GM23338 (cell line): ENCODE measurements at regions not wholly inside any gene's neighbourhood (a gene's known extent, or its start where the extent isn't known, plus 50 kb on each side); places are given as distances from the start of the nearest gene placed in this dataset.

Experiments
- ATAC-seq: fragments of 200-7000 bp; cut with Tn5 transposase; 3 replicates; pipeline ENCODE4 v1.9.1; 2020
- DNase-seq: peaks from one replicate; pipeline ENCODE4 v3.0.0-alpha.2; 2015; ENCODE audit warnings: low spot score
- H2AFZ ChIP-seq: fragments of 200-600 bp; sonication (generic); 2 replicates; pipeline ENCODE4 v1.8.0; 2016; ENCODE audit warnings: antibody characterized with exemption, mild to moderate bottlenecking, moderate library complexity
- H3F3A ChIP-seq: fragments of 200-600 bp; sonication (generic); replicated peaks from 2 replicates; pipeline ENCODE4 v1.8.0; 2017; ENCODE audit warnings: antibody characterized with exemption, mixed run types, low read depth
- H3K27ac ChIP-seq: fragments of 200-600 bp; sonication (generic); 2 replicates; pipeline ENCODE4 v1.6.1; 2016; ENCODE audit warnings: low read depth
- H3K27me3 ChIP-seq: fragments of 200-600 bp; sonication (generic); 2 replicates; pipeline ENCODE4 v1.8.0; 2016; ENCODE audit warnings: mild to moderate bottlenecking, mixed run types, moderate library complexity; ENCODE audit not compliant: insufficient read depth
- H3K36me3 ChIP-seq: fragments of 200-600 bp; sonication (generic); 2 replicates; pipeline ENCODE4 v1.8.0; 2016; ENCODE audit warnings: mild to moderate bottlenecking; ENCODE audit not compliant: insufficient read depth
- H3K4me1 ChIP-seq: fragments of 200-600 bp; sonication (generic); 2 replicates; pipeline ENCODE4 v1.8.0; 2016; ENCODE audit warnings: mild to moderate bottlenecking, moderate library complexity; ENCODE audit not compliant: insufficient read depth
- H3K4me2 ChIP-seq: fragments of 200-600 bp; sonication (generic); 2 replicates; pipeline ENCODE4 v1.7.1; 2017; ENCODE audit warnings: mixed run types
- H3K4me3 ChIP-seq: fragments of 200-600 bp; sonication (generic); 2 replicates; pipeline ENCODE4 v1.6.1; 2016; ENCODE audit warnings: mixed run types
- H3K79me2 ChIP-seq: fragments of 200-600 bp; sonication (generic); replicated peaks from 2 replicates; pipeline ENCODE4 v1.8.0; 2017; ENCODE audit warnings: mild to moderate bottlenecking; ENCODE audit not compliant: insufficient read depth
- H3K9me2 ChIP-seq: fragments of 200-600 bp; sonication (generic); 2 replicates; pipeline ENCODE4 v1.8.0; 2017; ENCODE audit not compliant: insufficient read depth
- H4K20me1 ChIP-seq: fragments of 200-600 bp; sonication (generic); replicated peaks from 2 replicates; pipeline ENCODE4 v1.8.0; 2017; ENCODE audit warnings: mild to moderate bottlenecking; ENCODE audit not compliant: insufficient read depth
- H3K27ac Mint-ChIP-seq: 2 replicates; pipeline ENCODE4 v1.8.0; 2020; ENCODE audit warnings: inconsistent platforms, mild to moderate bottlenecking, moderate library complexity, mixed read lengths
- H3K27me3 Mint-ChIP-seq: 3 replicates; pipeline ENCODE4 v1.8.0; 2022; ENCODE audit warnings: low read depth, mild to moderate bottlenecking, moderate library complexity, mixed read lengths, inconsistent platforms; ENCODE audit not compliant: insufficient read depth, poor library complexity
- H3K36me3 Mint-ChIP-seq: 3 replicates; pipeline ENCODE4 v1.8.0; 2021; ENCODE audit warnings: low read depth, mild to moderate bottlenecking, inconsistent platforms, moderate library complexity, mixed read lengths
- H3K4me1 Mint-ChIP-seq: 3 replicates; pipeline ENCODE4 v1.8.0; 2020; ENCODE audit warnings: mild to moderate bottlenecking, inconsistent platforms, mixed read lengths
- H3K4me3 Mint-ChIP-seq: 3 replicates; pipeline ENCODE4 v1.8.0; 2021; ENCODE audit warnings: moderate library complexity, mild to moderate bottlenecking, inconsistent platforms, mixed read lengths
- H3K9me3 Mint-ChIP-seq: 3 replicates; pipeline ENCODE4 v1.8.0; 2020; ENCODE audit warnings: moderate library complexity, mild to moderate bottlenecking, inconsistent platforms, mixed read lengths
- CREB1 ChIP-seq: fragments of 250-450 bp; sonication (Bioruptor Pico); IDR thresholded peaks from 2 replicates; pipeline ENCODE4 v1.5.0; 2020; ENCODE audit warnings: low read depth, mild to moderate bottlenecking, moderate library complexity
- EZH2 ChIP-seq: fragments of 200-600 bp; sonication (generic); IDR thresholded peaks from one replicate; pipeline ENCODE4 v1.8.0; 2017; ENCODE audit warnings: antibody characterized with exemption, mild to moderate bottlenecking, low read depth; ENCODE audit not compliant: unreplicated experiment
- EZH2phosphoT487 ChIP-seq: fragments of 200-600 bp; sonication (generic); IDR thresholded peaks from one replicate; pipeline ENCODE4 v1.8.1; 2018; ENCODE audit warnings: antibody characterized with exemption; ENCODE audit not compliant: unreplicated experiment
- JUNB ChIP-seq: IDR thresholded peaks from one replicate; pipeline ENCODE4 v1.6.1; 2016; ENCODE audit warnings: antibody characterized with exemption; ENCODE audit not compliant: unreplicated experiment
- NANOG ChIP-seq: IDR thresholded peaks from 2 replicates; pipeline ENCODE4 v1.6.1; 2016; ENCODE audit warnings: antibody characterized with exemption, borderline replicate concordance
- POLR2AphosphoS5 ChIP-seq: IDR thresholded peaks from 2 replicates; pipeline ENCODE4 v1.6.1; 2016; ENCODE audit warnings: antibody characterized with exemption, low read depth
- REST ChIP-seq: IDR thresholded peaks from one replicate; pipeline ENCODE4 v1.6.1; 2018; ENCODE audit warnings: antibody characterized with exemption; ENCODE audit not compliant: unreplicated experiment
- STAT1 ChIP-seq: IDR thresholded peaks from one replicate; pipeline ENCODE4 v1.6.1; 2016; ENCODE audit warnings: antibody characterized with exemption; ENCODE audit not compliant: unreplicated experiment
- ZNF114 ChIP-seq: fragments of 250-450 bp; sonication (Bioruptor Pico); IDR thresholded peaks from 2 replicates; pipeline ENCODE4 v1.5.0; 2020; ENCODE audit warnings: mild to moderate bottlenecking, moderate library complexity
- ZNF331 ChIP-seq: fragments of 250-450 bp; sonication (Bioruptor Pico); IDR thresholded peaks from 2 replicates; pipeline ENCODE4 v1.5.0; 2020; ENCODE audit warnings: low read depth, mild to moderate bottlenecking, moderate library complexity
- ZNF462 ChIP-seq: fragments of 250-450 bp; sonication (Bioruptor Pico); IDR thresholded peaks from 2 replicates; pipeline ENCODE4 v1.5.0; 2020; ENCODE audit warnings: mild to moderate bottlenecking, moderate library complexity
- TF ChIP-seq, protein P1 (sequence below): IDR thresholded peaks from 2 replicates; pipeline ENCODE4 v1.6.1; 2016; ENCODE audit warnings: antibody characterized with exemption
- TF ChIP-seq, protein P2 (sequence below), 2 experiments: fragments of 200-600 bp in 1 of 2; sonication (generic) in 1 of 2; conservative IDR thresholded peaks; 2 replicates each; pipeline versions ENCODE4 v1.5.1 to v1.6.1; 2016 to 2017; ENCODE audit warnings: antibody characterized with exemption in 2 of 2, low read depth in 2 of 2, mild to moderate bottlenecking in 2 of 2, moderate library complexity in 1 of 2

DNA sequence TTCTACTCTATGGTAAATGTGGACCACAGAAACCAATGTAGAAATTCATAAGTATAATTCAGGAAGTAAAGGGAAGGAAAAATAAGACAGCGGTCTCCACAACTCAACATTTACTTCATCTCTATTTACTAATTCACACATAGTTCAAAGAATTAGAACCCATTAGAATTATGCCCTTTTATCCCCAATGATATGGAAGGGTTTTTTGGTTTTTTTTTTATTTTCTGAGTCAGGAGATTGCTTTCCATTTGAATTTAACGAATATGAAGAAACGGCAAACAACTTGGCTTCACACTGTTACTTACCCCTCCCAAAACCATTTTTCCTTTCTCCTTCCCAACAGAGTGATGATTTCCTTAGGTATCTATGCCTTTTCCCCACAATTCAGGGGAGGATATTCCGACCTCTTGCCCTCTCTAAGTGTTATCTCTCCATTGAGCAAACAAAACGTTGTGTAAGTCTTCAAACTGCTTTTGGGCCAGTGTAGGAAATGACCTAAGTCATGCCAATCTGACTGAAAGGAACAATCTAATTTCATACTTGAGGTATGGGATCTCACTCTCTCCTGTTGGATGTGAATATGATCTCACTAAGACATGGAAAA lies 72.0 kb downstream of the CETN3 start:
- H3K27ac ChIP-seq = no peak overlapping the region
- no peak overlapping the region for H3K4me3 Mint-ChIP-seq
- ATAC-seq (no peak), DNase-seq (no peak)
- no peaks in the 10 kb centered on the region for H3K27me3 ChIP-seq
- H3K9me3 Mint-ChIP-seq = no peaks in the 10 kb centered on the region
- no peak overlapping the region for H3K4me3 ChIP-seq
- no peaks in the 10 kb centered on the region for H3F3A ChIP-seq
- no peaks in the 10 kb centered on the region for H3K9me2 ChIP-seq
- no peak overlapping the region for H3K4me2 ChIP-seq
- no peaks in the 10 kb centered on the region for H3K79me2 ChIP-seq
- peaks cover 7% of the 10 kb centered on the region; the same call in 2 of the 3 replicates for H3K4me1 Mint-ChIP-seq
- TF ChIP-seq, protein P1, sequence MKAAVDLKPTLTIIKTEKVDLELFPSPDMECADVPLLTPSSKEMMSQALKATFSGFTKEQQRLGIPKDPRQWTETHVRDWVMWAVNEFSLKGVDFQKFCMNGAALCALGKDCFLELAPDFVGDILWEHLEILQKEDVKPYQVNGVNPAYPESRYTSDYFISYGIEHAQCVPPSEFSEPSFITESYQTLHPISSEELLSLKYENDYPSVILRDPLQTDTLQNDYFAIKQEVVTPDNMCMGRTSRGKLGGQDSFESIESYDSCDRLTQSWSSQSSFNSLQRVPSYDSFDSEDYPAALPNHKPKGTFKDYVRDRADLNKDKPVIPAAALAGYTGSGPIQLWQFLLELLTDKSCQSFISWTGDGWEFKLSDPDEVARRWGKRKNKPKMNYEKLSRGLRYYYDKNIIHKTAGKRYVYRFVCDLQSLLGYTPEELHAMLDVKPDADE = no peak
- no peak for TF ChIP-seq ZNF331 (CRISPR knock-in tag)
- no peak for TF ChIP-seq CREB1 (CRISPR knock-in tag)
- TF ChIP-seq NANOG = no peak
- TF ChIP-seq ZNF462 (CRISPR knock-in tag) = no peak
- no peak for TF ChIP-seq JUNB
- TF ChIP-seq EZH2phosphoT487 = no peak
- TF ChIP-seq EZH2 = no peak
- TF ChIP-seq REST = no peak
- TF ChIP-seq ZNF114 (CRISPR knock-in tag) = no peak
- no peak for TF ChIP-seq POLR2AphosphoS5
- TF ChIP-seq, protein P2, sequence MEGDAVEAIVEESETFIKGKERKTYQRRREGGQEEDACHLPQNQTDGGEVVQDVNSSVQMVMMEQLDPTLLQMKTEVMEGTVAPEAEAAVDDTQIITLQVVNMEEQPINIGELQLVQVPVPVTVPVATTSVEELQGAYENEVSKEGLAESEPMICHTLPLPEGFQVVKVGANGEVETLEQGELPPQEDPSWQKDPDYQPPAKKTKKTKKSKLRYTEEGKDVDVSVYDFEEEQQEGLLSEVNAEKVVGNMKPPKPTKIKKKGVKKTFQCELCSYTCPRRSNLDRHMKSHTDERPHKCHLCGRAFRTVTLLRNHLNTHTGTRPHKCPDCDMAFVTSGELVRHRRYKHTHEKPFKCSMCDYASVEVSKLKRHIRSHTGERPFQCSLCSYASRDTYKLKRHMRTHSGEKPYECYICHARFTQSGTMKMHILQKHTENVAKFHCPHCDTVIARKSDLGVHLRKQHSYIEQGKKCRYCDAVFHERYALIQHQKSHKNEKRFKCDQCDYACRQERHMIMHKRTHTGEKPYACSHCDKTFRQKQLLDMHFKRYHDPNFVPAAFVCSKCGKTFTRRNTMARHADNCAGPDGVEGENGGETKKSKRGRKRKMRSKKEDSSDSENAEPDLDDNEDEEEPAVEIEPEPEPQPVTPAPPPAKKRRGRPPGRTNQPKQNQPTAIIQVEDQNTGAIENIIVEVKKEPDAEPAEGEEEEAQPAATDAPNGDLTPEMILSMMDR (conservative IDR thresholded peaks at IDR 0.05; ENCODE audit: low read depth in 2 of 2) = no peak
- no peak for TF ChIP-seq STAT1
- no peak overlapping the region for H3K27ac Mint-ChIP-seq
- H4K20me1 ChIP-seq = no peaks in the 10 kb centered on the region
- H2AFZ ChIP-seq = peak overlapping the region; percentile 43; the same call in 1 of the 2 replicates
- no peaks in the 10 kb centered on the region for H3K4me1 ChIP-seq
- no peaks in the 10 kb centered on the region for H3K36me3 Mint-ChIP-seq
- no peaks in the 10 kb centered on the region for H3K36me3 ChIP-seq
- H3K27me3 Mint-ChIP-seq = peaks cover 2% of the 10 kb centered on the region
